Naive B cell (primary cell): ENCODE measurements at regions not wholly inside any gene's neighbourhood (a gene's known extent, or its start where the extent isn't known, plus 50 kb on each side); places are given as distances from the start of the nearest gene placed in this dataset.
"Not testable (repeated sequence)": the region's sequence is repeated elsewhere in the genome, so short reads cannot be mapped to it uniquely, and the experiment has no call there.

Experiments used
- ATAC-seq, 2 donors: fragments of 150-1000 bp; cut with Tn5 transposase; 2 replicates each; pipeline ENCODE4 v1.10.0; 2021; ENCODE audit warnings: low read depth in 2 of 2, mild to moderate bottlenecking in 2 of 2, moderate library complexity in 2 of 2
- DNase-seq: peaks from one replicate; pipeline ENCODE4 v3.0.0; 2022
- H3K27ac Mint-ChIP-seq, 6 donors: one replicate each; pipeline ENCODE4 v1.8.0; 2020 to 2022; ENCODE audit warnings: mild to moderate bottlenecking in 6 of 6, mixed read lengths in 6 of 6, moderate library complexity in 5 of 6, inconsistent platforms in 2 of 6
- H3K27me3 Mint-ChIP-seq, 3 donors: one replicate each; pipeline ENCODE4 v1.8.0; 2021 to 2022; ENCODE audit warnings: mixed read lengths in 3 of 3, mild to moderate bottlenecking in 1 of 3
- H3K36me3 Mint-ChIP-seq, 2 donors: one replicate each; pipeline ENCODE4 v1.8.0; 2020 to 2022; ENCODE audit warnings: mixed read lengths in 2 of 2, inconsistent platforms in 1 of 2, mild to moderate bottlenecking in 1 of 2
- H3K4me1 Mint-ChIP-seq, 3 donors: one replicate each; pipeline ENCODE4 v1.8.0; 2020 to 2022; ENCODE audit warnings: mixed read lengths in 3 of 3, inconsistent platforms in 1 of 3, mild to moderate bottlenecking in 1 of 3, moderate library complexity in 1 of 3
- H3K4me3 Mint-ChIP-seq, 8 donors: one replicate each; pipeline ENCODE4 v1.8.0; 2020 to 2022; ENCODE audit warnings: mild to moderate bottlenecking in 8 of 8, mixed read lengths in 8 of 8, moderate library complexity in 8 of 8, inconsistent platforms in 2 of 8
- H3K9me3 Mint-ChIP-seq, 7 donors: one replicate each; pipeline ENCODE4 v1.8.0; 2020 to 2022; ENCODE audit warnings: mixed read lengths in 7 of 7, mild to moderate bottlenecking in 5 of 7, inconsistent platforms in 2 of 7, moderate library complexity in 1 of 7

- DNase-seq (no peak), ATAC-seq (no peak)
- H3K27me3 Mint-ChIP-seq, result peaks cover 0 to 8% (median 0%) of the 10 kb centered on the region in 3 donors
- H3K4me1 Mint-ChIP-seq, result no peaks in the 10 kb centered on the region
- no peak overlapping the region for H3K27ac Mint-ChIP-seq
- H3K9me3 Mint-ChIP-seq, result peaks cover 0 to 9% (median 2%) of the 10 kb centered on the region in 7 donors
- H3K4me3 Mint-ChIP-seq, result no peak overlapping the region
- no peaks in the 10 kb centered on the region for H3K36me3 Mint-ChIP-seq
Observed at GRCh38 chr6:147441751-147442150, 66.7 kb upstream of the SAMD5 start.

DNA sequence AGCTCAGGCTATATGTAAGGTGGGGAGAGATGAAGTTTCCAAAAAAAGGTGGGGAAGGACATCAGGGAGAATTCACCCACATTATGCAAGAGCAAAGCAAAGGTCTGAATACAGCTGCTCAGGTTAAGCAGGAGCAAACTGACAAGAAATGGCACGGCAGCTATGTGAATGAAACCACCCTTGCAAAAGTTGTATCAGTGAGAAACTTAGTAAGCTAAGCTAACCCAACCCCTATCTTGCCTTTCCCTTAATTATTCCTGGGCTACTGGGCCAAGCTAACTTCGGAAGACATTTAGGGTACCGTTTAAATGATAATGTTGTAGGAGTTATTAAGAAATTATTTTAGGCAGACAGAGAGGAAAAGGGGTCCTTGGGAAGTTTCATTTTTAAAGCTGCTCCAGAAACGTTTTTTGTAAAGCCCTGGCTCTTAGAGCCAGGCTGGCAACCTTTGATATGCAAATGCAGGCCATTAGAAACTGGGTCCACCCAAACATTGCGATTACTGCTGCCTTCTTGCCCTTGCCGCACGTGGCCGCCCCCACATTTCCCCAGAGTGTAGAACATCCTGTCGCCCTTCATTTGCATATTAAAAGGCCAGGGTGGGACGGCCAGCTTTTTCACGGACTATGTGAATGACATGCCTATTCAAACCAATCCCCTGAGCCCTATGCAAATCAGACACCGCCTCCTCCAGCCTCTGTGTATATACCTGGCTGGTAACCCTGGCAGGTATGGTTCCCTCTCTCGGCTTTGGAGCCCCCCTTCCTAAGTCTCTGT, 60.5 kb upstream of the SAMD5 start:
- DNase-seq, result no peak
- Mint-ChIP-seq H3K4me3 (peak overlapping the region in 3 of 8 donors; percentile 15 to 27 (median 15)), H3K36me3 (no peaks in the 10 kb centered on the region), H3K9me3 (peaks cover 0 to 5% (median 3%) of the 10 kb centered on the region in 7 donors), H3K4me1 (peaks cover 9 to 12% (median 11%) of the 10 kb centered on the region in 3 donors), H3K27ac (no peak overlapping the region), H3K27me3 (peaks cover 0 to 18% (median 0%) of the 10 kb centered on the region in 3 donors)
- peak; percentile 18 to 47 for ATAC-seq

- no peak overlapping the region for H3K27ac Mint-ChIP-seq
- H3K4me3 Mint-ChIP-seq, result peak overlapping the region in 2 of 8 donors; percentile 15 to 36
- H3K27me3 Mint-ChIP-seq, result peaks cover 0 to 18% (median 0%) of the 10 kb centered on the region in 3 donors
- DNase-seq (no peak), ATAC-seq (no peak)
- H3K4me1 Mint-ChIP-seq, result peaks cover 9 to 12% (median 11%) of the 10 kb centered on the region in 3 donors
- H3K36me3 Mint-ChIP-seq, result no peaks in the 10 kb centered on the region
- H3K9me3 Mint-ChIP-seq, result peaks cover 0 to 5% (median 3%) of the 10 kb centered on the region in 7 donors
Observed at GRCh38 chr6:147448775-147449174, 59.7 kb upstream of the SAMD5 start.

GRCh38 chr6:147449405-147450161, 58.9 kb upstream of the SAMD5 start:
- DNase-seq (no peak), ATAC-seq (no peak)
- peaks cover 0 to 5% (median 2%) of the 10 kb centered on the region in 7 donors for H3K9me3 Mint-ChIP-seq
- no peaks in the 10 kb centered on the region for H3K36me3 Mint-ChIP-seq
- peaks cover 0 to 22% (median 0%) of the 10 kb centered on the region in 3 donors for H3K27me3 Mint-ChIP-seq
- no peak overlapping the region for H3K4me3 Mint-ChIP-seq
- H3K4me1 Mint-ChIP-seq, result peaks cover 9 to 12% (median 11%) of the 10 kb centered on the region in 3 donors
- H3K27ac Mint-ChIP-seq, result peak overlapping the region in 1 of 6 donors; percentile 68

- H3K4me3 Mint-ChIP-seq, result no peak overlapping the region
- H3K27me3 Mint-ChIP-seq, result peaks cover 0 to 17% (median 16%) of the 10 kb centered on the region in 3 donors
- peaks cover 2 to 5% (median 3%) of the 10 kb centered on the region in 3 donors for H3K4me1 Mint-ChIP-seq
- no peaks in the 10 kb centered on the region for H3K36me3 Mint-ChIP-seq
- no peak for DNase-seq
- ATAC-seq, result no peak
- H3K9me3 Mint-ChIP-seq, result peaks cover 0 to 5% (median 3%) of the 10 kb centered on the region in 7 donors
- H3K27ac Mint-ChIP-seq, result no peak overlapping the region
Observed at GRCh38 chr6:147453361-147453760, 55.1 kb upstream of the SAMD5 start.

DNA sequence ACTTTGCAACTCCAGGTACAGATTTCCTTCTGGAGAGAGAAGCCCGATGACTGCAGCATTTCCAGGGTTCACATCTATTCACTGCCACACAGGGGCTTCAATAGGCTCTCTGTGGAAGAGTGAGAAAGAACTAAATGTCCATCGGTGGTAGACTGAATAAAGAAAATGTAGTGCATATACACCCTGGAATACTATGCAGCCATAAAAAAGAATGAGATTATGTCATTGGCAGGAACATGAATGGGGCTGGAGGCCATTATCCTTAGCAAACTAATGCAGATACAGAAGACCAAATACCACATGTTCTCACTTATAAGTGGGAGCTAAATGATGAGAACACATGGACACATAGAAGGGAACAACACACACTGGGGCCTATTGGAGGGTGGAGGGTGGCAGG, 53.6 kb upstream of the SAMD5 start:
- H3K4me1 Mint-ChIP-seq, DNase-seq, ATAC-seq, H3K4me3 Mint-ChIP-seq, H3K9me3 Mint-ChIP-seq, H3K27ac Mint-ChIP-seq, H3K36me3 Mint-ChIP-seq: not testable (repeated sequence)
- peaks cover 0 to 17% (median 16%) of the 10 kb centered on the region in 3 donors for H3K27me3 Mint-ChIP-seq
